H9 (cell line): ENCODE measurements at regions not wholly inside any gene's neighbourhood (a gene's known extent, or its start where the extent isn't known, plus 50 kb on each side); places are given as distances from the start of the nearest gene placed in this dataset.

Experiments used
- DNase-seq: peaks from one replicate; pipeline ENCODE4 v3.0.0-alpha.2; 2017
- H2AFZ ChIP-seq: one replicate; pipeline ENCODE4 v1.6.1; 2013; ENCODE audit warnings: mild to moderate bottlenecking, low read length, control low read depth, moderate library complexity
- H2AK5ac ChIP-seq: 2 replicates; pipeline ENCODE4 v1.6.1; 2013; ENCODE audit warnings: low read length, control low read depth, mixed read lengths; ENCODE audit not compliant: insufficient read length
- H2BK120ac ChIP-seq: one replicate; pipeline ENCODE4 v1.6.1; 2013; ENCODE audit warnings: low read depth, mild to moderate bottlenecking, low read length, control low read depth, inconsistent platforms; ENCODE audit not compliant: poor library complexity, severe bottlenecking
- H2BK12ac ChIP-seq: 2 replicates; pipeline ENCODE4 v1.6.1; 2013; ENCODE audit warnings: low read length, control low read depth, mixed read lengths, low read depth; ENCODE audit not compliant: insufficient read length
- H2BK15ac ChIP-seq: 2 replicates; pipeline ENCODE4 v1.6.1; 2013; ENCODE audit warnings: low read depth, low read length, control low read depth
- H2BK20ac ChIP-seq: one replicate; pipeline ENCODE4 v1.6.1; 2013; ENCODE audit warnings: low read depth, mild to moderate bottlenecking, low read length, control low read depth, inconsistent platforms; ENCODE audit not compliant: poor library complexity, severe bottlenecking
- H2BK5ac ChIP-seq: 2 replicates; pipeline ENCODE4 v1.6.1; 2013; ENCODE audit warnings: low read length, control low read depth, mixed read lengths; ENCODE audit not compliant: insufficient read length
- H3K14ac ChIP-seq: 2 replicates; pipeline ENCODE4 v1.6.1; 2013; ENCODE audit warnings: low read length, control low read depth; ENCODE audit not compliant: insufficient read depth
- H3K18ac ChIP-seq: 2 replicates; pipeline ENCODE4 v1.6.1; 2013; ENCODE audit warnings: low read depth, mild to moderate bottlenecking, mixed read lengths, low read length, control low read depth; ENCODE audit not compliant: insufficient read length
- H3K23ac ChIP-seq: 2 replicates; pipeline ENCODE4 v1.6.1; 2013; ENCODE audit warnings: low read length, control low read depth, mixed read lengths, low read depth; ENCODE audit not compliant: insufficient read length
- H3K23me2 ChIP-seq: 2 replicates; pipeline ENCODE4 v1.6.1; 2013; ENCODE audit warnings: low read depth, mild to moderate bottlenecking, mixed read lengths, low read length, control low read depth; ENCODE audit not compliant: insufficient read length, poor library complexity, severe bottlenecking
- H3K27ac ChIP-seq: 2 replicates; pipeline ENCODE4 v1.5.1; 2013; ENCODE audit warnings: low read length, control low read depth, mixed read lengths, low read depth; ENCODE audit not compliant: insufficient read length
- H3K27me3 ChIP-seq: 2 replicates; pipeline ENCODE4 v1.6.1; 2013; ENCODE audit warnings: low read length, control low read depth, inconsistent platforms; ENCODE audit not compliant: insufficient read depth
- H3K4ac ChIP-seq: 2 replicates; pipeline ENCODE4 v1.6.1; 2013; ENCODE audit warnings: low read depth, mild to moderate bottlenecking, control low read depth, inconsistent platforms, low read length, moderate library complexity
- H3K4me1 ChIP-seq: 2 replicates; pipeline ENCODE4 v1.6.1; 2013; ENCODE audit warnings: low read length, control low read depth, inconsistent platforms; ENCODE audit not compliant: insufficient read depth
- H3K4me2 ChIP-seq: 2 replicates; pipeline ENCODE4 v1.6.1; 2013; ENCODE audit warnings: low read length, control low read depth, mixed read lengths; ENCODE audit not compliant: insufficient read length, insufficient read depth
- H3K56ac ChIP-seq: 2 replicates; pipeline ENCODE4 v1.6.1; 2013; ENCODE audit warnings: low read depth, mild to moderate bottlenecking, mixed read lengths, low read length, control low read depth; ENCODE audit not compliant: insufficient read length
- H3K79me1 ChIP-seq: 2 replicates; pipeline ENCODE4 v1.6.1; 2013; ENCODE audit warnings: low read depth, mild to moderate bottlenecking, moderate library complexity, low read length, control low read depth, inconsistent platforms; ENCODE audit not compliant: insufficient read depth, poor library complexity, severe bottlenecking
- H3K79me2 ChIP-seq: 2 replicates; pipeline ENCODE4 v1.6.1; 2013; ENCODE audit warnings: low read length, control low read depth, inconsistent platforms; ENCODE audit not compliant: insufficient read depth
- H3K9ac ChIP-seq: 2 replicates; pipeline ENCODE4 v1.6.1; 2013; ENCODE audit warnings: low read length, control low read depth, mixed read lengths; ENCODE audit not compliant: insufficient read length; ENCODE audit errors: extremely low read depth
- H3K9me3 ChIP-seq: one replicate; pipeline ENCODE4 v1.6.1; 2013; ENCODE audit warnings: low read depth, low read length, inconsistent platforms; ENCODE audit not compliant: control insufficient read depth
- H3T11ph ChIP-seq: one replicate; pipeline ENCODE4 v1.6.1; 2013; ENCODE audit warnings: mild to moderate bottlenecking, low read length, control low read depth, inconsistent platforms
- H4K20me1 ChIP-seq: one replicate; pipeline ENCODE4 v1.6.1; 2013; ENCODE audit not compliant: control insufficient read depth, insufficient read length, insufficient read depth
- H4K5ac ChIP-seq: 2 replicates; pipeline ENCODE4 v1.6.1; 2013; ENCODE audit warnings: low read depth, mild to moderate bottlenecking, mixed read lengths, low read length, control low read depth; ENCODE audit not compliant: insufficient read length
- H4K8ac ChIP-seq: replicated peaks from 2 replicates; pipeline ENCODE4 v1.6.1; 2013; ENCODE audit warnings: low read length, control low read depth, mixed read lengths, low read depth; ENCODE audit not compliant: insufficient read length
- H4K91ac ChIP-seq: 2 replicates; pipeline ENCODE4 v1.6.1; 2013; ENCODE audit warnings: low read depth, mild to moderate bottlenecking, moderate library complexity, mixed read lengths, low read length, control low read depth; ENCODE audit not compliant: insufficient read length
- H3K27ac Mint-ChIP-seq, 3 experiments: 2 replicates in 2 of 3; 3 replicates in 1 of 3; pipeline ENCODE4 v1.8.0; 2020 to 2021; ENCODE audit warnings: mixed read lengths in 3 of 3, mild to moderate bottlenecking in 1 of 3, moderate library complexity in 1 of 3
- H3K27me3 Mint-ChIP-seq: 2 replicates; pipeline ENCODE4 v1.8.0; 2021; ENCODE audit warnings: low read depth, mild to moderate bottlenecking, moderate library complexity, mixed read lengths
- H3K36me3 Mint-ChIP-seq, 3 experiments: 2 replicates in 2 of 3; 3 replicates in 1 of 3; pipeline ENCODE4 v1.8.0; 2020 to 2021; ENCODE audit warnings: low read depth in 3 of 3, mixed read lengths in 3 of 3; ENCODE audit not compliant: insufficient read depth in 1 of 3
- H3K4me1 Mint-ChIP-seq, 2 experiments: 2 replicates each; pipeline ENCODE4 v1.8.0; 2020; ENCODE audit warnings: mixed read lengths in 2 of 2
- H3K4me3 Mint-ChIP-seq, 2 experiments: 2 replicates in 1 of 2; 3 replicates in 1 of 2; pipeline ENCODE4 v1.8.0; 2020 to 2021; ENCODE audit warnings: mild to moderate bottlenecking in 2 of 2, mixed read lengths in 2 of 2, moderate library complexity in 1 of 2
- H3K9me3 Mint-ChIP-seq, 2 experiments: 2 replicates in 1 of 2; 3 replicates in 1 of 2; pipeline ENCODE4 v1.8.0; 2020; ENCODE audit warnings: mild to moderate bottlenecking in 2 of 2, mixed read lengths in 2 of 2, moderate library complexity in 1 of 2
- CTCF ChIP-seq: fragments of 200-600 bp; sonication (generic); conservative IDR thresholded peaks from 3 replicates; pipeline ENCODE4 v1.8.0; 2021; ENCODE audit warnings: antibody characterized with exemption, mild to moderate bottlenecking

- Histone ChIP-seq H3K18ac (no peak overlapping the region), H3K27me3 (no peaks in the 10 kb centered on the region), H3K9ac (no peak overlapping the region), H4K5ac (no peak overlapping the region), H2BK15ac (no peak overlapping the region), H4K91ac (no peak overlapping the region), H3K23ac (no peak overlapping the region), H3K79me2 (no peaks in the 10 kb centered on the region), H3K27ac (no peak overlapping the region), H2BK120ac (no peak overlapping the region), H3K9me3 (no peaks in the 10 kb centered on the region), H4K20me1 (no peaks in the 10 kb centered on the region), H3K4ac (no peak overlapping the region; the same call in 1 of the 2 replicates), H3K14ac (no peak overlapping the region), H2BK5ac (no peak overlapping the region), H2BK12ac (no peak overlapping the region), H2AFZ (no peak overlapping the region), H3K79me1 (no peaks in the 10 kb centered on the region), H2BK20ac (no peak overlapping the region), H3T11ph (no peak overlapping the region), H3K4me1 (peaks cover 7% of the 10 kb centered on the region; the same call in 1 of the 2 replicates), H3K56ac (no peak overlapping the region), H3K23me2 (no peaks in the 10 kb centered on the region), H3K4me2 (no peak overlapping the region), H2AK5ac (no peak overlapping the region), H4K8ac (no peak overlapping the region)
- TF ChIP-seq CTCF = no peak
- H3K9me3 Mint-ChIP-seq = peaks cover 6 to 7% of the 10 kb centered on the region in 2 experiments; a peak in 4 of 5 replicates
- no peak overlapping the region for H3K27ac Mint-ChIP-seq
- H3K36me3 Mint-ChIP-seq = peaks cover 0 to 11% (median under 1%) of the 10 kb centered on the region in 3 experiments; a peak in 4 of 7 replicates
- H3K4me3 Mint-ChIP-seq = no peak overlapping the region
- H3K27me3 Mint-ChIP-seq = no peaks in the 10 kb centered on the region; the same call in 1 of the 2 replicates
- no peak for DNase-seq
- H3K4me1 Mint-ChIP-seq = peaks cover 30 to 32% of the 10 kb centered on the region in 2 experiments
Observed at GRCh38 chr20:47999166-47999565, 213.9 kb upstream of the SULF2 start.
